ENCODE measurements at regions not wholly inside any gene's neighbourhood (a gene's known extent, or its start where the extent isn't known, plus 50 kb on each side); places are given as distances from the start of the nearest gene placed in this dataset.

GRCh38 chr6:94414041-94414440 lies 994.7 kb upstream of the EPHA7 start:
- Histone ChIP-seq H3K27ac (no peak overlapping the region), H3K4me2 (no peak overlapping the region), H3K27me3 (no peaks in the 10 kb centered on the region), H3K4me1 (ENCODE audit: insufficient read depth) (no peaks in the 10 kb centered on the region), H3K9me2 (replicated peaks; ENCODE audit: insufficient read depth) (no peaks in the 10 kb centered on the region), H3K4me3 (no peak overlapping the region), H2AFZ (no peak overlapping the region), H3K9me3 (ENCODE audit: low read depth) (no peaks in the 10 kb centered on the region), H3K79me2 (no peaks in the 10 kb centered on the region), H3K36me3 (replicated peaks; ENCODE audit: insufficient read depth, low read depth) (no peaks in the 10 kb centered on the region), H4K20me1 (ENCODE audit: insufficient read depth, poor library complexity, severe bottlenecking) (no peaks in the 10 kb centered on the region)
- DNase-seq (ENCODE audit: low spot score): no peak
- 77% methylated on average over 1 of the region's 1 CpG for whole genome bisulfite sequencing (ENCODE audit: low lambda C conversion rate, missing lambda C conversion rate)
- no peak for TF ChIP-seq CTCF (IDR thresholded peaks at IDR 0.05; ENCODE audit: poor library complexity)
- no peak for TF ChIP-seq EZH2phosphoT487 (IDR thresholded peaks at IDR 0.05; ENCODE audit: low read depth, severe bottlenecking, unreplicated experiment)
- TF ChIP-seq EZH2 (IDR thresholded peaks at IDR 0.05; ENCODE audit: borderline replicate concordance): no peak

GRCh38 chr6:94401311-94401710 lies 982.0 kb upstream of the EPHA7 start:
- TF ChIP-seq EZH2phosphoT487 (IDR thresholded peaks at IDR 0.05; ENCODE audit: low read depth, severe bottlenecking, unreplicated experiment): no peak
- TF ChIP-seq EZH2 (IDR thresholded peaks at IDR 0.05; ENCODE audit: borderline replicate concordance): no peak
- no peak for TF ChIP-seq CTCF (IDR thresholded peaks at IDR 0.05; ENCODE audit: poor library complexity)

GRCh38 chr6:94394822-94395221 lies 975.5 kb upstream of the EPHA7 start:
- no peak overlapping the region for H3K27ac ChIP-seq
- H3K4me2 ChIP-seq: no peak overlapping the region
- H3K79me2 ChIP-seq: no peaks in the 10 kb centered on the region
- H3K4me1 ChIP-seq (ENCODE audit: insufficient read depth): no peaks in the 10 kb centered on the region
- H3K9me2 ChIP-seq (replicated peaks; ENCODE audit: insufficient read depth): no peaks in the 10 kb centered on the region
- no peaks in the 10 kb centered on the region for H3K9me3 ChIP-seq (ENCODE audit: low read depth)
- H4K20me1 ChIP-seq (ENCODE audit: insufficient read depth, poor library complexity, severe bottlenecking): no peaks in the 10 kb centered on the region
- 86% methylated on average over 2 of the region's 2 CpGs for WGBS (ENCODE audit: low lambda C conversion rate, missing lambda C conversion rate)
- no peaks in the 10 kb centered on the region for H3K27me3 ChIP-seq
- DNase-seq (ENCODE audit: low spot score): no peak
- H3K4me3 ChIP-seq: no peak overlapping the region
- H3K36me3 ChIP-seq (replicated peaks; ENCODE audit: insufficient read depth, low read depth): no peaks in the 10 kb centered on the region
- no peak overlapping the region for H2AFZ ChIP-seq
- TF ChIP-seq EZH2phosphoT487 (IDR thresholded peaks at IDR 0.05; ENCODE audit: low read depth, severe bottlenecking, unreplicated experiment) (no peak), CTCF (IDR thresholded peaks at IDR 0.05; ENCODE audit: poor library complexity) (no peak), EZH2 (IDR thresholded peaks at IDR 0.05; ENCODE audit: borderline replicate concordance) (no peak)

More at GRCh38 chr6:94401311-94401710, 982.0 kb upstream of the EPHA7 start:
- H3K9me3 ChIP-seq (ENCODE audit: low read depth): no peaks in the 10 kb centered on the region
- H3K4me1 ChIP-seq (ENCODE audit: insufficient read depth): no peaks in the 10 kb centered on the region
- H3K4me3 ChIP-seq: no peak overlapping the region
- no peaks in the 10 kb centered on the region for H3K9me2 ChIP-seq (replicated peaks; ENCODE audit: insufficient read depth)
- no peaks in the 10 kb centered on the region for H3K36me3 ChIP-seq (replicated peaks; ENCODE audit: insufficient read depth, low read depth)
- no peak for DNase-seq (ENCODE audit: low spot score)
- H3K27ac ChIP-seq: no peak overlapping the region
- H3K27me3 ChIP-seq: no peaks in the 10 kb centered on the region
- no peak overlapping the region for H2AFZ ChIP-seq
- 61% methylated on average over 3 of the region's 3 CpGs for WGBS (ENCODE audit: low lambda C conversion rate, missing lambda C conversion rate)
- no peaks in the 10 kb centered on the region for H3K79me2 ChIP-seq
- no peak overlapping the region for H3K4me2 ChIP-seq
- no peaks in the 10 kb centered on the region for H4K20me1 ChIP-seq (ENCODE audit: insufficient read depth, poor library complexity, severe bottlenecking)

GRCh38 chr6:94389218-94389617 lies 969.9 kb upstream of the EPHA7 start:
- Histone ChIP-seq H4K20me1 (ENCODE audit: insufficient read depth, poor library complexity, severe bottlenecking) (no peaks in the 10 kb centered on the region), H3K4me3 (no peak overlapping the region), H2AFZ (no peak overlapping the region), H3K4me1 (ENCODE audit: insufficient read depth) (no peaks in the 10 kb centered on the region), H3K36me3 (replicated peaks; ENCODE audit: insufficient read depth, low read depth) (no peaks in the 10 kb centered on the region), H3K9me2 (replicated peaks; ENCODE audit: insufficient read depth) (no peaks in the 10 kb centered on the region), H3K9me3 (ENCODE audit: low read depth) (no peaks in the 10 kb centered on the region), H3K4me2 (no peak overlapping the region), H3K79me2 (no peaks in the 10 kb centered on the region), H3K27ac (no peak overlapping the region), H3K27me3 (no peaks in the 10 kb centered on the region)
- TF ChIP-seq EZH2 (IDR thresholded peaks at IDR 0.05; ENCODE audit: borderline replicate concordance) (no peak), EZH2phosphoT487 (IDR thresholded peaks at IDR 0.05; ENCODE audit: low read depth, severe bottlenecking, unreplicated experiment) (no peak), CTCF (IDR thresholded peaks at IDR 0.05; ENCODE audit: poor library complexity) (no peak)
- 74% methylated on average over 2 of the region's 2 CpGs for WGBS (ENCODE audit: low lambda C conversion rate, missing lambda C conversion rate)
- DNase-seq (ENCODE audit: low spot score): no peak
